ENCODE measurements at regions not wholly inside any gene's neighbourhood (a gene's known extent, or its start where the extent isn't known, plus 50 kb on each side); places are given as distances from the start of the nearest gene placed in this dataset.
"Not testable (repeated sequence)": the region's sequence is repeated elsewhere in the genome, so short reads cannot be mapped to it uniquely, and the experiment has no call there.

DNA sequence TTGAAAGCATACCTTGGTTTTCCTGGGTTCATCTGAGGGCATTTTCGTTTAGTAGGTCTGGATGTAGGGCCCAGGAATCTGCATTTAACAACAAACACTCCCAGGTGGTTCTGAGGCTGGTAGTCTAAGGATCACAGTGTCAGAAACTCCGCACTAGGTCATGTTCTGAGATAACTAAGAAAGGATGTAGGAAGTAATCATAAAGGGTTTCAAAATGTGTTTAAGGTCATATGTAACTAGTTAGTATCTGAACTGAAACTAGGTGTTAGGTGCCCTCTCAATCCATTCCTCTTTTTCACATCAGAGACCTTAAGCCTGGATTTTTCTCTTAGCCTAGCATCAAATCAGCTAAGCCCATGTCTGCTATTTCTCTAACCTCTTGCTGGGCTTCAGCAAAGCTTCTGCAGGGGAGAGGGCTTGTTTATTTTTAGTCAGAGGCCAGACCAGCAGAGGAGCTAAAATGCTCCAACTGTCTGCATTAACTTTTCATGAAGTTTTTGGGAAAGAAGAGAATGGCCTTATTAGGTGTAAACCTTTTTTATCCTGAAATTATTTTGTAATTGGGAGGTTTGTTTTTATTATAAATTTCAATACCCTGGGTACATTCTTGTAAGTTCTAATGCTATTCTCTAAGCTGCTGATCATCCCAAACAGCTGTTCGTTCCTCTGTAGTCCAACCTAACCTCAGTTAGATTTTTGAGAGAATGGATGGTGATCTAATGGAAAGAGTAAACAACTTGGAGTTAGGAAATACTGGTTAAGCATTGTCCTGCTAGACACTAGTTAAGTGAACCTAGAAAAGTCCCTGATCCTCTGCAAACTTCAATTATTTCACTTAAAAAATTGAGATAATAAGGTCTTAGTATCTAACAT, 262.8 kb upstream of the RFC3 start:
- DNase-seq (ENCODE audit: low spot score): no peak

- no peak for DNase-seq (ENCODE audit: low spot score)
Observed at GRCh38 chr13:33556828-33557227, 261.1 kb upstream of the RFC3 start.

GRCh38 chr13:33560726-33561125, 257.2 kb upstream of the RFC3 start:
- DNase-seq (ENCODE audit: low spot score): no peak

DNA sequence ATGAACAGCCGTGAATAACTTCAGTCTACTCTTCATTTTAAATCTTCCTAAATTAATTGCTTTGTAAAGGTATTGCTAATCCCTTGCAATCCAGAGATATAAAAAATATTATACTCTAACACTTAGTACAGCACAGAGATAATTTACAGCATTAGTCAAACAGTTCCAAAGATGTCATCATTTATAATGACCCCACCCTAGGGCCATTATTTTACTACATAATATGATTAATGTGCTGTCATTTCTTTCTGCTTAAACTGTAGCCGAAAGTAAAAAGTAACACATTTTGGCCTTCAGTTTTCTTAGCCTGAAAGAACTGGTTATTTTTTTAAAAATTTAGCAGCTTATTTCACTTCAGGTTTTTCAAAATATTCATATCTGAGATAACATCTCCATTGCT, 256.3 kb upstream of the RFC3 start:
- no peak for DNase-seq (ENCODE audit: low spot score)

DNA sequence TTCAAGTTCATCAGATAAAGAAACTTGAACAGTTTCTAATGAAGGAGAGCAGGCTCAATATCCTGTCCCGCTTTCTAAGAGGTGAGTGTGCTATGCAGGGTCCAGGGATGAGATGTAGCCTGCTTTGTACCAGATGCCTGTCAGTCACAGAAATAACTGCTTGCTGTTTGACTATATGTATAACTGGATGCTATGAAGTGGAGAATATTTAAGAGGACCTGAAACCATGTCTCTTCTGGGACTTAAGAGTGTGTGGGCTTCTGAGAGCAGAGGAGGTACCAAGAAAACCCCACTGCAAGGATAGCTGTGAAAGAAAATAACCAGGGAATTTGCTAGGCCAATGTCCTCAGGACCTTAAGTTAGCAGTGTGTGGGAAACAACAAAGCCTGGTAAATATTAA, 246.3 kb upstream of the RFC3 start:
- no peak for DNase-seq (ENCODE audit: low spot score)

DNA sequence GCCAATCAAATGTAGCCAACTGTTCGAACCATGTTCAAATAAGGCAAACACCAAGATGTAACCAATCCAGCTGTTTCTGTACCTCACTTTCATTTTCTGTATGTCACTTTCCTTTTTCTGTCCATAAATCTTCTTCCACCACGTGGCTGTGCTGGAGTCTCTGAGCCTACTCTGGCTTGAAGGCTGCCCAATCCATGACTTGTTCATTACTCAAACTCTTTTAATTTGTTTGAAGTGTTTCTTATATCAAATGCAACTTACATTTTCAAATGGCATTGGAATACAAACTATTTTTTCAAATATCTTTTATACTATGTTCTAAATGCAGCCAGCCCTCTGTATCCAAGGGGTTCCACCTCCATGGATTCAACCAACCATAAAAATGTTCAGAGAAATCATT, 245.6 kb upstream of the RFC3 start:
- DNase-seq (ENCODE audit: low spot score): not testable (repeated sequence)

GRCh38 chr13:33575378-33575777, 242.6 kb upstream of the RFC3 start:
- no peak for DNase-seq (ENCODE audit: low spot score)

DNA sequence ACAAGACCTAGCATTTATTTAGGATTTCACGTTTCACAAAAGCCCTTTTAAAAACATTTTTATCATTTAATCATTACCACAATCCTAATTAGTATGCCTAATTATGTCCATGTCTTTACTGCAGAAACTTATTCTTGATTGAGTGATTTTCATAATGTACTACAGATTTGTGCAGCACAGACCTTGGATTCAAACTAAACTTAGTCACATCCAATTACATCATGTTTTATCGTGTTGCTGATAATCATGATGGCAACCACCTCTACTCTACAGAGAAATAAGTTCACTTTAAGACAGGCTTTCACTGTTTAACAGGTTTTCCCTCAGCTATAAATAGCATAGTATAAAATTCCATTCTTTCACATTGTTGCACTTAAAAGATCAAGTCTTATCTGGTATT, 240.9 kb upstream of the RFC3 start:
- no peak for DNase-seq (ENCODE audit: low spot score)

DNA sequence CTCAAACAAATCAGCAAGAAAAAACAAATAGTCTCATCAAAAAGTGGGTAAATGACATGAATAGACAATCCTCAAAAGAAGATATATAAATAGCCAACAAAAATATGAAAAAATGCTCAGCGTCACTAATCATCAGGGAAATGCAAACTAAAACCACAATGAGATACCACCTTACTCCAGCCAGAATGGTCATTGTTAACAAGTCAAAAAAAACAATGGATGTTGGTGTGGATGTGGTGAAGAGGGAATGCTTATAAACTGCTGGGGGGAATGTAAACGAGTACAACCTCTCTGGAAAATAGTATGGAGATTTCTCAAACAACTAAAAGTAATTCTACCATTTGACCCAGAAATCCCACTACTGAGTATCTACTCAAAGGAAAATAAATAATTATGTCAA, 239.2 kb upstream of the RFC3 start:
- DNase-seq (ENCODE audit: low spot score): no peak

DNA sequence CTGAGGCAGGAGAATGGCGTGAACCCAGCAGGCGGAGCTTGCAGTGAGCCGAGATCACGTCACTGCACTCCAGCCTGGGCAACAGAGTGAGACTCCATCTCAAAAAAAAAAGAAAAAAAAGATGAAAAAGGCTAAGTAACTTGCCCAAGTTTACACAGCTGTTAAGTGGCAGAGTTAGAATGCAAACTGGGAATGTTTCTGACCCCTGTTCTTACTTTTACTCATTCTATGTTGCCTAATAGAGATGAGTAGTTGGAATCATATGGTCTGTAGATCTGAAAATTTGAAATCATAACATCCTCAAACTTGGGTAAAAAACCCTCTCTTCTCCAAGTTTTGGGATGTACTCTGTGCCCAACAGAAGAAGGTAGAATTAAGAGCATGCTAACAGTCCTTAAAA, 235.8 kb upstream of the RFC3 start:
- no peak for DNase-seq (ENCODE audit: low spot score)

GRCh38 chr13:33583398-33583797, 234.6 kb upstream of the RFC3 start:
- no peak for DNase-seq (ENCODE audit: low spot score)

- no peak for DNase-seq (ENCODE audit: low spot score)
Observed at GRCh38 chr13:33590936-33591335, 227.0 kb upstream of the RFC3 start.

DNA sequence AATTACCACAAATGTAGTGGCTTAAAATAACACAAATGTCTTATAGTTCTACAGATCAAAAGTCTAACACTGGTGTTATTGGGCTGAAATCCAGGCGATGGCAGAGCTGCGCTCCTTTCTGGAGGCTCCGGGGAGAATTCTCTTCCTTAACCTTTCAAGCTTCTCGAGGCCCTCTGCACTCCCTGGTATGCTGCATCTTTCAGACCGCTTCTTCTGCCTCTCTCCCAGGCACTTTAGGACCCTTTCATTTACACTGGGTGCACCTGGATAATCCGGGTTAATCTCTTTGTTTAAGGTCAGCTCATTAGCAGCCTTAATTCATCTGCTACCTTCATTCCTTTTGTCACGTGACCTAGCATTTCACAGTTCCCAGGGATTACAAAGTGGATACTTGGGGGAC, 211.3 kb upstream of the RFC3 start:
- peak; percentile 79 for DNase-seq (ENCODE audit: low spot score)

- DNase-seq (ENCODE audit: low spot score): peak; percentile 85
Observed at GRCh38 chr13:33610438-33611120, 207.4 kb upstream of the RFC3 start.

GRCh38 chr13:33611121-33611805, 206.7 kb upstream of the RFC3 start:
- peak; percentile 90 for DNase-seq (ENCODE audit: low spot score)

- no peak for DNase-seq (ENCODE audit: low spot score)
Observed at GRCh38 chr13:33612641-33613638, 205.0 kb upstream of the RFC3 start.

GRCh38 chr13:33615436-33615835, 202.5 kb upstream of the RFC3 start:
- no peak for DNase-seq (ENCODE audit: low spot score)

- DNase-seq (ENCODE audit: low spot score): no peak
Observed at GRCh38 chr13:33616130-33616529, 201.8 kb upstream of the RFC3 start.

DNA sequence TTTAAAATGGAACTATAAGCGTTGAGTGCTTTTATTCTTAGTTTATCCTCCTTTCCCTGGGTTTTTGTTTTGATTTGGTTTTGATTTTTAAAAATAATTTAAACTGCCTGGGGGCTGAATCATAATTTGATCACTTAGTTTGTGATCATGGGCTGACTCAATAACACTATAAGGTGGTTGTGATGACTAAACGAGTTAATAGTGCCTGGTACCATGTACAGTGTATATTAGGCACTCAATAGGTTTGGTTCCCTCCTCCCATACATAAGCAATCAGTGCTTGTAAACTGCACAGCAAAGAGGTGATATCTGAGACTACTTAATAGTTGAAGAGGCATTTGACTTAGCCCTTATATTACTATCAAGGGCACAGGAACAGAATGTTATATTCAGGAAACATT, 200.9 kb upstream of the RFC3 start:
- DNase-seq (ENCODE audit: low spot score): no peak

GRCh38 chr13:33624253-33624652, 193.7 kb upstream of the RFC3 start:
- DNase-seq (ENCODE audit: low spot score): no peak

GRCh38 chr13:33624740-33625139, 193.2 kb upstream of the RFC3 start:
- DNase-seq (ENCODE audit: low spot score): no peak

DNA sequence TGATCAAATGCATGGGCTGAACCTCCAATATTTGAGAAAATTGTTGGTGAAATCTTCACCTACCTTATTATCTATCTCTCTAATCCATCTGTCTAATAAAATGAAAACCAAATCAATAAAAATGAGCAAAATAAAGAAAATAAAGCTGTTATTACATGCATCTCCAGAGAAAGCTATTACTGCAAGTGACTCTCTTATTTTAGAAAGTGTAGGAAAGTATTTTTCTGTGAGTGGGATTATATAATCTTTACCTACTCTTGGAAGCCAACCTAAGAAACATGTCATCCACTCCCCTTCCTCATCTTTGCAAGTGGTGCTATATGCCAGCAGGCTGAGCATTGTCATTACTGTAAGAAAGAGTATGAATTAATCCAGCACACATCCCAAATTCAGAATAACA, 191.5 kb upstream of the RFC3 start:
- DNase-seq (ENCODE audit: low spot score): no peak
